Neural cell (in vitro differentiated cells): ENCODE measurements at regions not wholly inside any gene's neighbourhood (a gene's known extent, or its start where the extent isn't known, plus 50 kb on each side); places are given as distances from the start of the nearest gene placed in this dataset.

Experiments used
- H2AFZ ChIP-seq: fragments of 200-600, 300-800 bp; sonication (generic), shearing (Covaris generic); 2 replicates; pipeline ENCODE4 v1.6.0; 2014; ENCODE audit warnings: low read depth, mild to moderate bottlenecking, antibody characterized with exemption, low read length, moderate library complexity
- H3F3A ChIP-seq: fragments of 200-600 bp; shearing (Covaris generic); 2 replicates; pipeline ENCODE4 v1.6.1; 2016; ENCODE audit warnings: mild to moderate bottlenecking, moderate library complexity, mixed read lengths, antibody characterized with exemption, low read length; ENCODE audit not compliant: insufficient read depth, poor library complexity, severe bottlenecking
- H3K27ac ChIP-seq: fragments of 200-600, 300-800 bp; sonication (generic), shearing (Covaris generic); 2 replicates; pipeline ENCODE4 v1.5.1; 2014; ENCODE audit warnings: mild to moderate bottlenecking, low read length, moderate library complexity
- H3K27me3 ChIP-seq: fragments of 300-800, 200-600 bp; sonication (generic), shearing (Covaris generic); 2 replicates; pipeline ENCODE4 v1.6.0; 2014; ENCODE audit warnings: mild to moderate bottlenecking, low read depth, low read length, moderate library complexity; ENCODE audit not compliant: insufficient read depth
- H3K36me3 ChIP-seq: fragments of 300-800, 200-600 bp; sonication (generic), shearing (Covaris generic); 2 replicates; pipeline ENCODE4 v1.5.1; 2014; ENCODE audit warnings: mild to moderate bottlenecking, antibody characterized with exemption, low read length, moderate library complexity; ENCODE audit not compliant: insufficient read depth
- H3K4me2 ChIP-seq: fragments of 300-800, 200-600 bp; sonication (generic), shearing (Covaris generic); 2 replicates; pipeline ENCODE4 v1.6.0; 2014; ENCODE audit warnings: mild to moderate bottlenecking, low read length
- H3K4me3 ChIP-seq: fragments of 300-800, 200-600 bp; sonication (generic), shearing (Covaris generic); 2 replicates; pipeline ENCODE4 v1.5.1; 2014; ENCODE audit warnings: mild to moderate bottlenecking, low read length, moderate library complexity
- H3K79me2 ChIP-seq: fragments of 200-600 bp; shearing (Covaris generic); replicated peaks from 2 replicates; pipeline ENCODE4 v1.6.0; 2014; ENCODE audit warnings: mild to moderate bottlenecking, low read length, moderate library complexity; ENCODE audit not compliant: insufficient read depth
- H3K9ac ChIP-seq: fragments of 300-800, 200-600 bp; sonication (generic), shearing (Covaris generic); 2 replicates; pipeline ENCODE4 v1.6.1; 2016; ENCODE audit warnings: mild to moderate bottlenecking, low read length, mixed read lengths
- H3K9me2 ChIP-seq: fragments of 200-600 bp; shearing (Covaris generic); 2 replicates; pipeline ENCODE4 v1.6.1; 2016; ENCODE audit warnings: mild to moderate bottlenecking, low read length, mixed read lengths; ENCODE audit not compliant: insufficient read depth
- H3K9me3 ChIP-seq: fragments of 200-600, 300-800 bp; sonication (generic), shearing (Covaris generic); 2 replicates; pipeline ENCODE4 v1.6.1; 2016; ENCODE audit warnings: mild to moderate bottlenecking, mixed run types, low read length, moderate library complexity, mixed read lengths
- H4K20me1 ChIP-seq: fragments of 200-600 bp; shearing (Covaris generic); 2 replicates; pipeline ENCODE4 v1.6.1; 2016; ENCODE audit warnings: mild to moderate bottlenecking, mixed run types; ENCODE audit not compliant: insufficient read depth
- CTCF ChIP-seq: fragments of 450-650 bp; IDR thresholded peaks from 2 replicates; pipeline ENCODE4 v1.5.1; 2014; ENCODE audit warnings: antibody characterized with exemption, mild to moderate bottlenecking, moderate library complexity; ENCODE audit not compliant: poor library complexity, severe bottlenecking
- EP300 ChIP-seq: fragments of 450-650 bp; conservative IDR thresholded peaks from 2 replicates; pipeline ENCODE4 v1.6.1; 2014; ENCODE audit warnings: antibody characterized with exemption, mild to moderate bottlenecking, moderate library complexity; ENCODE audit not compliant: poor library complexity, severe bottlenecking
- EZH2 ChIP-seq: fragments of 200-600, 300-800 bp; shearing (Covaris generic), sonication (generic); IDR thresholded peaks from 2 replicates; pipeline ENCODE4 v1.6.1; 2014; ENCODE audit warnings: antibody characterized with exemption, low read length, borderline replicate concordance, mild to moderate bottlenecking; ENCODE audit not compliant: insufficient read depth, poor library complexity, severe bottlenecking
- MXI1 ChIP-seq: fragments of 450-650 bp; conservative IDR thresholded peaks from 2 replicates; pipeline ENCODE4 v1.6.1; 2014; ENCODE audit warnings: antibody characterized with exemption, mild to moderate bottlenecking; ENCODE audit not compliant: poor library complexity, severe bottlenecking
- POLR2AphosphoS5 ChIP-seq: IDR thresholded peaks from 2 replicates; pipeline ENCODE4 v1.6.1; 2012
- RAD21 ChIP-seq: fragments of 450-650 bp; conservative IDR thresholded peaks from 2 replicates; pipeline ENCODE4 v1.6.1; 2014; ENCODE audit warnings: antibody characterized with exemption, mild to moderate bottlenecking, moderate library complexity
- REST ChIP-seq: IDR thresholded peaks from 2 replicates; pipeline ENCODE4 v1.6.1; 2012; ENCODE audit warnings: borderline replicate concordance
- SMC3 ChIP-seq: fragments of 450-650 bp; conservative IDR thresholded peaks from 2 replicates; pipeline ENCODE4 v1.6.1; 2014; ENCODE audit warnings: antibody characterized with exemption, mild to moderate bottlenecking, moderate library complexity; ENCODE audit not compliant: poor library complexity
- TAF1 ChIP-seq: IDR thresholded peaks from 2 replicates; pipeline ENCODE4 v1.6.1; 2012; ENCODE audit warnings: low read depth

GRCh38 chr2:56666777-56667176 lies 483.0 kb downstream of the CCDC85A start:
- no peak overlapping the region for H3K4me3 ChIP-seq
- H3K9me3 ChIP-seq, result no peaks in the 10 kb centered on the region
- TF ChIP-seq POLR2AphosphoS5 (no peak), EZH2 (no peak), TAF1 (no peak), CTCF (no peak), MXI1 (no peak), EP300 (no peak), REST (no peak), SMC3 (no peak), RAD21 (no peak)
- H3K79me2 ChIP-seq, result no peaks in the 10 kb centered on the region
- no peaks in the 10 kb centered on the region for H3K36me3 ChIP-seq
- no peak overlapping the region for H3K4me2 ChIP-seq
- H3F3A ChIP-seq, result no peaks in the 10 kb centered on the region
- H4K20me1 ChIP-seq, result no peaks in the 10 kb centered on the region
- H2AFZ ChIP-seq, result no peak overlapping the region
- H3K27me3 ChIP-seq, result no peaks in the 10 kb centered on the region
- H3K27ac ChIP-seq, result no peak overlapping the region
- no peak overlapping the region for H3K9ac ChIP-seq
- no peaks in the 10 kb centered on the region for H3K9me2 ChIP-seq

- no peaks in the 10 kb centered on the region for H3K79me2 ChIP-seq
- peaks cover 4% of the 10 kb centered on the region for H3K9me3 ChIP-seq
- H3K27ac ChIP-seq, result no peak overlapping the region
- no peaks in the 10 kb centered on the region for H3F3A ChIP-seq
- TF ChIP-seq REST (no peak), CTCF (no peak), EP300 (no peak), SMC3 (no peak), EZH2 (no peak), MXI1 (no peak), RAD21 (no peak), TAF1 (no peak), POLR2AphosphoS5 (no peak)
- no peak overlapping the region for H3K9ac ChIP-seq
- H3K36me3 ChIP-seq, result no peaks in the 10 kb centered on the region
- no peak overlapping the region for H2AFZ ChIP-seq
- no peaks in the 10 kb centered on the region for H3K27me3 ChIP-seq
- H3K4me3 ChIP-seq, result no peak overlapping the region
- no peak overlapping the region for H3K4me2 ChIP-seq
- H4K20me1 ChIP-seq, result no peaks in the 10 kb centered on the region
- no peaks in the 10 kb centered on the region for H3K9me2 ChIP-seq
Measured at GRCh38 chr2:56671973-56672569, 488.3 kb downstream of the CCDC85A start.
